SK-N-SH (cell line): ENCODE measurements at regions not wholly inside any gene's neighbourhood (a gene's known extent, or its start where the extent isn't known, plus 50 kb on each side); places are given as distances from the start of the nearest gene placed in this dataset.

Source experiments
- CTCF ChIA-PET: fragments of 300-600, 350-600 bp; formaldehyde crosslinking; extraction: SDS; loops from one replicate; lab custom pipeline; 2021; lab: Yijun Ruan, JAX
- POLR2A ChIA-PET: fragments of 350-600 bp; sonication (Branson Sonifier 250); formaldehyde crosslinking; extraction: SDS; loops from one replicate; lab custom pipeline; 2020; ENCODE audit warnings: antibody characterized with exemption, inconsistent platforms; lab: Yijun Ruan, JAX
- DNase-seq: peaks from one replicate; pipeline ENCODE4 v3.0.0; 2012
- H2AFZ ChIP-seq: fragments of 200-600 bp; sonication (generic); 2 replicates; pipeline ENCODE4 v1.8.1; 2016; ENCODE audit warnings: antibody characterized with exemption, mild to moderate bottlenecking, low read depth
- H3F3A ChIP-seq: fragments of 200-600 bp; sonication (generic); replicated peaks from 2 replicates; pipeline ENCODE3; 2016; ENCODE audit warnings: antibody characterized with exemption, mild to moderate bottlenecking; ENCODE audit not compliant: insufficient read depth
- H3K27ac ChIP-seq, 2 experiments: fragments of 200-500 bp in 1 of 2; fragments of 200-600 bp in 1 of 2; sonication (Bioruptor generic) in 1 of 2; sonication (generic), shearing (Covaris generic) in 1 of 2; 2 replicates each; pipeline versions ENCODE4 v1.5.1 to v1.6.1; 2014 to 2016; ENCODE audit warnings: low read depth in 2 of 2, inconsistent platforms in 1 of 2, low read length in 1 of 2, mild to moderate bottlenecking in 1 of 2, mixed read lengths in 1 of 2
- H3K27me3 ChIP-seq: fragments of 200-600 bp; sonication (generic), shearing (Covaris generic); 2 replicates; pipeline ENCODE4 v1.6.1; 2016; ENCODE audit warnings: mixed run types; ENCODE audit not compliant: insufficient read depth
- H3K36me3 ChIP-seq, 2 experiments: fragments of 200-500 bp in 1 of 2; fragments of 200-600 bp in 1 of 2; sonication (Bioruptor generic) in 1 of 2; sonication (generic) in 1 of 2; replicated peaks in 1 of 2; 2 replicates each; pipeline versions ENCODE3 to v1.5.1; 2014 to 2016; ENCODE audit warnings: low read length in 1 of 2, mild to moderate bottlenecking in 1 of 2; ENCODE audit not compliant: insufficient read depth in 2 of 2, control insufficient read depth in 1 of 2
- H3K4me1 ChIP-seq, 2 experiments: fragments of 200-500 bp in 1 of 2; fragments of 200-600 bp in 1 of 2; sonication (Bioruptor generic) in 1 of 2; sonication (generic), shearing (Covaris generic) in 1 of 2; 2 replicates each; pipeline versions ENCODE4 v1.5.1 to v1.6.1; 2014 to 2016; ENCODE audit warnings: low read depth in 1 of 2, low read length in 1 of 2, mixed run types in 1 of 2; ENCODE audit not compliant: insufficient read depth in 2 of 2, control insufficient read depth in 1 of 2
- H3K4me2 ChIP-seq: fragments of 200-600 bp; sonication (generic), shearing (Covaris generic); 2 replicates; pipeline ENCODE4 v1.6.1; 2017; ENCODE audit warnings: mixed run types
- H3K4me3 ChIP-seq, 2 experiments: fragments of 200-500 bp in 1 of 2; fragments of 200-600 bp in 1 of 2; sonication (Bioruptor generic) in 1 of 2; sonication (generic), shearing (Covaris generic) in 1 of 2; 2 replicates each; pipeline versions ENCODE4 v1.5.1 to v1.8.1; 2014 to 2016; ENCODE audit warnings: low read depth in 2 of 2, inconsistent platforms in 1 of 2, low read length in 1 of 2, mild to moderate bottlenecking in 1 of 2, mixed read lengths in 1 of 2, moderate library complexity in 1 of 2
- H3K79me2 ChIP-seq: fragments of 200-600 bp; sonication (generic); 2 replicates; pipeline ENCODE4 v1.8.1; 2017; ENCODE audit warnings: mild to moderate bottlenecking; ENCODE audit not compliant: insufficient read depth
- H3K9ac ChIP-seq: fragments of 200-600 bp; sonication (generic); 2 replicates; pipeline ENCODE4 v1.6.1; 2017; ENCODE audit warnings: mixed run types
- H3K9me2 ChIP-seq: fragments of 200-600 bp; sonication (generic); 2 replicates; pipeline ENCODE4 v1.6.1; 2017; ENCODE audit warnings: mixed run types
- H3K9me3 ChIP-seq: fragments of 200-600 bp; sonication (generic); 2 replicates; pipeline ENCODE4 v1.6.1; 2017; ENCODE audit warnings: mixed run types, mild to moderate bottlenecking, moderate library complexity
- H4K20me1 ChIP-seq: fragments of 200-600 bp; sonication (generic); 2 replicates; pipeline ENCODE4 v1.6.1; 2017; ENCODE audit warnings: mild to moderate bottlenecking, mixed run types; ENCODE audit not compliant: insufficient read depth
- GATA2 ChIP-seq: sonication (generic); formaldehyde crosslinking; IDR thresholded peaks from 2 replicates; pipeline ENCODE4 v1.5.0; 2020; ENCODE audit warnings: mild to moderate bottlenecking, missing genetic modification reagents
- MEF2A ChIP-seq: IDR thresholded peaks from 2 replicates; pipeline ENCODE4 v1.4.0; 2012; ENCODE audit warnings: low read depth, borderline replicate concordance
- MXI1 ChIP-seq: IDR thresholded peaks from 2 replicates; pipeline ENCODE4 v1.6.1; 2012; ENCODE audit warnings: mild to moderate bottlenecking, low read depth, low read length, improper control_type of control experiment
- PBX3 ChIP-seq: IDR thresholded peaks from 2 replicates; pipeline ENCODE4; 2012
- REST ChIP-seq: IDR thresholded peaks from 2 replicates; pipeline ENCODE4 v1.6.1; 2012; ENCODE audit warnings: mild to moderate bottlenecking, low read depth, low read length, moderate library complexity
- RXRA ChIP-seq: IDR thresholded peaks from 2 replicates; pipeline ENCODE4 v1.4.0; 2012; ENCODE audit warnings: low read depth, mild to moderate bottlenecking, borderline replicate concordance
- TAF1 ChIP-seq: IDR thresholded peaks from 2 replicates; pipeline ENCODE4 v1.6.1; 2012; ENCODE audit warnings: low read depth, mild to moderate bottlenecking, low read length, moderate library complexity, borderline replicate concordance
- WGBS: methylation state at CpG from one replicate; pipeline ENCODE4 v1.1.6; 2017; ENCODE audit warnings: low lambda C conversion rate; 5-methylcytosine and 5-hydroxymethylcytosine counted together
- TF ChIP-seq, protein P1 (sequence below): IDR thresholded peaks from 2 replicates; pipeline ENCODE4 v1.4.0; 2012; ENCODE audit warnings: low read depth, borderline replicate concordance

DNA sequence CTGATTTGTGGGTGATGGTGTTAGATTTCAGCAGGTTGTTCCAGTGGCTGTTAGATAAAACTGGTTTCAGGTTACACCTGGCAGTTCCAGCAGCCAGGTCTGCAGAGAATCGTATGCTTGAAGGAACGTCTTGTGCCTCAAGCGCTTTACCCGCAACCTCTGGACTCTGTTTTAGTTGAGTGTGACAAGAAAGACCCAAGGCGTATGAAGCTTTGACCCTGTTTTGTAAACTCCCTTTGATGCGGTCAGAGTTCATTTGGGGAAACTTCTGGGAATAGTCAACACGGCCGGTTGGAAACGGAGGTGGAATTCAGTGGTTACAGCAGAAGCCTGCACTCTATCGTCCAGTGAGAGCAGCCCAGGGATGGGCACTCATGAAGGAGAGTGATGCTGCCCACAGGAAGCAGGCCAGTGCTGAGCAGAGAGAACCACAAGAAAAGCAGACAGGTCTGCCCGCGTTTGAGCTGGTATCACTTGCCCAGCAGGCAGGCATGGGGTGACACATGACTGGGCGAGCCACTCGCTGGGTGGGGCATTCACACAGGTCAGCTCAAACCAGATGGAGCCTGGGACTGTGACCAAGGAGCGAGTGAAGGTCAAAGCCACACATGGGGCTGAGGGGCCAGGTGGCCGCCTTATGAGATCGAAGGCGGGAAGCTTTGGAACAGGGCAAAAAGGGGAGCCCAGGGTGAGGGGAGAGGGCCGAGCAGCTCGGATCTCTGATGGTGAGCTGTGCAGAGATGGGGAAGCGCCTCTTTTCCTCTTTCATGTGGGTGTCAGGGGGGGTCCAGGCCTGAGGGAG is 99.6 kb upstream of the MBOAT2 start:
- Histone ChIP-seq H3K9me3 (no peaks in the 10 kb centered on the region), H3K27ac (no peak overlapping the region), H3F3A (no peaks in the 10 kb centered on the region), H2AFZ (no peak overlapping the region), H3K9me2 (no peaks in the 10 kb centered on the region), H3K27me3 (no peaks in the 10 kb centered on the region), H3K4me2 (no peak overlapping the region), H3K36me3 (no peaks in the 10 kb centered on the region), H3K4me3 (no peak overlapping the region), H3K79me2 (no peaks in the 10 kb centered on the region), H4K20me1 (no peaks in the 10 kb centered on the region), H3K4me1 (peaks cover 5 to 14% of the 10 kb centered on the region in 2 experiments; a peak in 2 of 4 replicates), H3K9ac (no peak overlapping the region)
- TF ChIP-seq TAF1 (no peak), RXRA (no peak), GATA2 (CRISPR knock-in tag) (no peak), MXI1 (no peak), REST (no peak), PBX3 (no peak), MEF2A (no peak)
- TF ChIP-seq, protein P1, sequence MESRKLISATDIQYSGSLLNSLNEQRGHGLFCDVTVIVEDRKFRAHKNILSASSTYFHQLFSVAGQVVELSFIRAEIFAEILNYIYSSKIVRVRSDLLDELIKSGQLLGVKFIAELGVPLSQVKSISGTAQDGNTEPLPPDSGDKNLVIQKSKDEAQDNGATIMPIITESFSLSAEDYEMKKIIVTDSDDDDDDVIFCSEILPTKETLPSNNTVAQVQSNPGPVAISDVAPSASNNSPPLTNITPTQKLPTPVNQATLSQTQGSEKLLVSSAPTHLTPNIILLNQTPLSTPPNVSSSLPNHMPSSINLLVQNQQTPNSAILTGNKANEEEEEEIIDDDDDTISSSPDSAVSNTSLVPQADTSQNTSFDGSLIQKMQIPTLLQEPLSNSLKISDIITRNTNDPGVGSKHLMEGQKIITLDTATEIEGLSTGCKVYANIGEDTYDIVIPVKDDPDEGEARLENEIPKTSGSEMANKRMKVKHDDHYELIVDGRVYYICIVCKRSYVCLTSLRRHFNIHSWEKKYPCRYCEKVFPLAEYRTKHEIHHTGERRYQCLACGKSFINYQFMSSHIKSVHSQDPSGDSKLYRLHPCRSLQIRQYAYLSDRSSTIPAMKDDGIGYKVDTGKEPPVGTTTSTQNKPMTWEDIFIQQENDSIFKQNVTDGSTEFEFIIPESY = no peak
- WGBS = 93% methylated on average over 21 of the region's 21 CpGs
- DNase-seq = peak; percentile 47
- POLR2A ChIA-PET = no interaction called here
- CTCF ChIA-PET = interaction anchor here (0.8 kb wide), 1 partner anchor 94 kb away, joined by 3 read pairs; no protein-coding TSS in a partner anchor
